ENCODE measurements at regions not wholly inside any gene's neighbourhood (a gene's known extent, or its start where the extent isn't known, plus 50 kb on each side); places are given as distances from the start of the nearest gene placed in this dataset.
"Not testable (repeated sequence)": the region's sequence is repeated elsewhere in the genome, so short reads cannot be mapped to it uniquely, and the experiment has no call there.

GRCh38 chr7:152905949-152906348 lies 146.4 kb downstream of the ACTR3B start:
- H3K4me3 ChIP-seq (ENCODE audit: low read depth in 1 of 2, low read length in 2 of 2): no peak overlapping the region
- H3K9ac ChIP-seq (ENCODE audit: low read length): no peak overlapping the region
- no peak overlapping the region for H3K27ac ChIP-seq (ENCODE audit: low read depth, low read length)
- H3K9me3 ChIP-seq (ENCODE audit: low read length): no peaks in the 10 kb centered on the region
- no peaks in the 10 kb centered on the region for H3K27me3 ChIP-seq (ENCODE audit: control insufficient read depth in 1 of 2, insufficient read depth in 2 of 2, low read length in 2 of 2)
- H3K4me1 ChIP-seq (ENCODE audit: insufficient read depth, low read length): peaks cover 5% of the 10 kb centered on the region
- H3K36me3 ChIP-seq (ENCODE audit: insufficient read depth, low read length): no peaks in the 10 kb centered on the region

GRCh38 chr7:152907042-152907761 lies 147.7 kb downstream of the ACTR3B start:
- no peak overlapping the region for H3K27ac ChIP-seq (ENCODE audit: low read depth, low read length)
- no peaks in the 10 kb centered on the region for H3K36me3 ChIP-seq (ENCODE audit: insufficient read depth, low read length)
- peaks cover 2% of the 10 kb centered on the region for H3K4me1 ChIP-seq (ENCODE audit: insufficient read depth, low read length)
- no peak overlapping the region for H3K9ac ChIP-seq (ENCODE audit: low read length)
- no peak overlapping the region for H3K4me3 ChIP-seq (ENCODE audit: low read depth in 1 of 2, low read length in 2 of 2)
- no peaks in the 10 kb centered on the region for H3K27me3 ChIP-seq (ENCODE audit: control insufficient read depth in 1 of 2, insufficient read depth in 2 of 2, low read length in 2 of 2)
- H3K9me3 ChIP-seq (ENCODE audit: low read length): no peaks in the 10 kb centered on the region

GRCh38 chr7:152909280-152909679 lies 149.7 kb downstream of the ACTR3B start:
- Histone ChIP-seq H3K9ac (ENCODE audit: low read length) (no peak overlapping the region), H3K4me1 (ENCODE audit: insufficient read depth, low read length) (no peaks in the 10 kb centered on the region), H3K4me3 (ENCODE audit: low read depth in 1 of 2, low read length in 2 of 2) (no peak overlapping the region), H3K36me3 (ENCODE audit: insufficient read depth, low read length) (no peaks in the 10 kb centered on the region), H3K9me3 (ENCODE audit: low read length) (no peaks in the 10 kb centered on the region), H3K27me3 (ENCODE audit: control insufficient read depth in 1 of 2, insufficient read depth in 2 of 2, low read length in 2 of 2) (no peaks in the 10 kb centered on the region), H3K27ac (ENCODE audit: low read depth, low read length) (no peak overlapping the region)

- H3K36me3 ChIP-seq (ENCODE audit: insufficient read depth, low read length): no peaks in the 10 kb centered on the region
Observed at GRCh38 chr7:152909683-152910544, 150.4 kb downstream of the ACTR3B start.

GRCh38 chr7:152910545-152911225 lies 151.1 kb downstream of the ACTR3B start:
- H3K27ac ChIP-seq (ENCODE audit: low read depth, low read length): no peak overlapping the region
- no peaks in the 10 kb centered on the region for H3K36me3 ChIP-seq (ENCODE audit: insufficient read depth, low read length)
- H3K9me3 ChIP-seq (ENCODE audit: low read length): no peaks in the 10 kb centered on the region
- no peak overlapping the region for H3K4me3 ChIP-seq (ENCODE audit: low read depth in 1 of 2, low read length in 2 of 2)
- H3K27me3 ChIP-seq (ENCODE audit: control insufficient read depth in 1 of 2, insufficient read depth in 2 of 2, low read length in 2 of 2): no peaks in the 10 kb centered on the region
- no peaks in the 10 kb centered on the region for H3K4me1 ChIP-seq (ENCODE audit: insufficient read depth, low read length)
- no peak overlapping the region for H3K9ac ChIP-seq (ENCODE audit: low read length)

More at GRCh38 chr7:152909683-152910544, 150.4 kb downstream of the ACTR3B start:
- H3K9me3 ChIP-seq (ENCODE audit: low read length): no peaks in the 10 kb centered on the region
- H3K9ac ChIP-seq (ENCODE audit: low read length): no peak overlapping the region
- H3K4me3 ChIP-seq (ENCODE audit: low read depth in 1 of 2, low read length in 2 of 2): no peak overlapping the region
- no peaks in the 10 kb centered on the region for H3K4me1 ChIP-seq (ENCODE audit: insufficient read depth, low read length)
- H3K27me3 ChIP-seq (ENCODE audit: control insufficient read depth in 1 of 2, insufficient read depth in 2 of 2, low read length in 2 of 2): no peaks in the 10 kb centered on the region
- H3K27ac ChIP-seq (ENCODE audit: low read depth, low read length): no peak overlapping the region

- Histone ChIP-seq H3K27me3 (ENCODE audit: control insufficient read depth in 1 of 2, insufficient read depth in 2 of 2, low read length in 2 of 2) (no peaks in the 10 kb centered on the region), H3K4me1 (ENCODE audit: insufficient read depth, low read length) (no peaks in the 10 kb centered on the region), H3K36me3 (ENCODE audit: insufficient read depth, low read length) (no peaks in the 10 kb centered on the region), H3K9ac (ENCODE audit: low read length) (no peak overlapping the region), H3K4me3 (ENCODE audit: low read depth in 1 of 2, low read length in 2 of 2) (no peak overlapping the region), H3K27ac (ENCODE audit: low read depth, low read length) (no peak overlapping the region), H3K9me3 (ENCODE audit: low read length) (no peaks in the 10 kb centered on the region)
Observed at GRCh38 chr7:152911226-152911560, 151.6 kb downstream of the ACTR3B start.

GRCh38 chr7:152911922-152912321 lies 152.4 kb downstream of the ACTR3B start:
- Histone ChIP-seq H3K27me3 (ENCODE audit: control insufficient read depth in 1 of 2, insufficient read depth in 2 of 2, low read length in 2 of 2) (no peaks in the 10 kb centered on the region), H3K9me3 (ENCODE audit: low read length) (no peaks in the 10 kb centered on the region), H3K4me3 (ENCODE audit: low read depth in 1 of 2, low read length in 2 of 2) (no peak overlapping the region), H3K27ac (ENCODE audit: low read depth, low read length) (no peak overlapping the region), H3K36me3 (ENCODE audit: insufficient read depth, low read length) (no peaks in the 10 kb centered on the region), H3K4me1 (ENCODE audit: insufficient read depth, low read length) (no peaks in the 10 kb centered on the region), H3K9ac (ENCODE audit: low read length) (no peak overlapping the region)

- no peaks in the 10 kb centered on the region for H3K36me3 ChIP-seq (ENCODE audit: insufficient read depth, low read length)
- no peak overlapping the region for H3K4me3 ChIP-seq (ENCODE audit: low read depth in 1 of 2, low read length in 2 of 2)
- no peaks in the 10 kb centered on the region for H3K27me3 ChIP-seq (ENCODE audit: control insufficient read depth in 1 of 2, insufficient read depth in 2 of 2, low read length in 2 of 2)
- no peak overlapping the region for H3K27ac ChIP-seq (ENCODE audit: low read depth, low read length)
- H3K4me1 ChIP-seq (ENCODE audit: insufficient read depth, low read length): no peaks in the 10 kb centered on the region
- no peaks in the 10 kb centered on the region for H3K9me3 ChIP-seq (ENCODE audit: low read length)
- no peak overlapping the region for H3K9ac ChIP-seq (ENCODE audit: low read length)
Observed at GRCh38 chr7:152912511-152912910, 153.0 kb downstream of the ACTR3B start.

- no peak overlapping the region for H3K4me3 ChIP-seq (ENCODE audit: low read depth in 1 of 2, low read length in 2 of 2)
- H3K36me3 ChIP-seq (ENCODE audit: insufficient read depth, low read length): no peaks in the 10 kb centered on the region
- no peaks in the 10 kb centered on the region for H3K27me3 ChIP-seq (ENCODE audit: control insufficient read depth in 1 of 2, insufficient read depth in 2 of 2, low read length in 2 of 2)
- no peaks in the 10 kb centered on the region for H3K4me1 ChIP-seq (ENCODE audit: insufficient read depth, low read length)
- H3K9me3 ChIP-seq (ENCODE audit: low read length): no peaks in the 10 kb centered on the region
- H3K9ac ChIP-seq (ENCODE audit: low read length): no peak overlapping the region
- no peak overlapping the region for H3K27ac ChIP-seq (ENCODE audit: low read depth, low read length)
Observed at GRCh38 chr7:152913492-152913891, 153.9 kb downstream of the ACTR3B start.

- Histone ChIP-seq H3K36me3 (ENCODE audit: insufficient read depth, low read length) (no peaks in the 10 kb centered on the region), H3K9me3 (ENCODE audit: low read length) (no peaks in the 10 kb centered on the region), H3K9ac (ENCODE audit: low read length) (no peak overlapping the region), H3K4me1 (ENCODE audit: insufficient read depth, low read length) (no peaks in the 10 kb centered on the region), H3K27me3 (ENCODE audit: control insufficient read depth in 1 of 2, insufficient read depth in 2 of 2, low read length in 2 of 2) (no peaks in the 10 kb centered on the region), H3K4me3 (ENCODE audit: low read depth in 1 of 2, low read length in 2 of 2) (no peak overlapping the region), H3K27ac (ENCODE audit: low read depth, low read length) (no peak overlapping the region)
Observed at GRCh38 chr7:152914014-152914844, 154.7 kb downstream of the ACTR3B start.

- not testable (repeated sequence) for H3K9me3 ChIP-seq (ENCODE audit: low read length); H3K4me1 ChIP-seq (ENCODE audit: insufficient read depth, low read length); H3K36me3 ChIP-seq (ENCODE audit: insufficient read depth, low read length); H3K27me3 ChIP-seq (ENCODE audit: control insufficient read depth in 1 of 2, insufficient read depth in 2 of 2, low read length in 2 of 2); H3K4me3 ChIP-seq (ENCODE audit: low read depth in 1 of 2, low read length in 2 of 2); H3K27ac ChIP-seq (ENCODE audit: low read depth, low read length); H3K9ac ChIP-seq (ENCODE audit: low read length)
Observed at GRCh38 chr7:152914845-152915102, 155.2 kb downstream of the ACTR3B start.
